RWPE2 (cell line): ENCODE measurements at regions not wholly inside any gene's neighbourhood (a gene's known extent, or its start where the extent isn't known, plus 50 kb on each side); places are given as distances from the start of the nearest gene placed in this dataset.

Source experiments
- ATAC-seq: fragments of 200-7000 bp; cut with Tn5 transposase; 3 replicates; pipeline ENCODE4 v1.9.1; 2021; ENCODE audit warnings: low read depth
- DNase-seq: peaks from one replicate; pipeline ENCODE4 v3.0.0-alpha.2; 2020; ENCODE audit warnings: low spot score
- H3K27ac ChIP-seq: fragments of 450-650 bp; 2 replicates; pipeline ENCODE4 v1.5.1; 2017; ENCODE audit warnings: mild to moderate bottlenecking; ENCODE audit not compliant: poor library complexity, severe bottlenecking
- H3K27me3 ChIP-seq: fragments of 250-450 bp; sonication (Bioruptor Pico); 2 replicates; pipeline ENCODE4 v1.5.1; 2021; ENCODE audit warnings: mild to moderate bottlenecking, moderate library complexity; ENCODE audit not compliant: insufficient read depth, poor library complexity, severe bottlenecking
- H3K36me3 ChIP-seq: fragments of 250-450 bp; sonication (Bioruptor Pico); 2 replicates; pipeline ENCODE4 v1.5.1; 2020; ENCODE audit warnings: low read depth, mild to moderate bottlenecking, moderate library complexity
- H3K4me1 ChIP-seq: fragments of 250-450 bp; sonication (Bioruptor Pico); 2 replicates; pipeline ENCODE4 v1.5.1; 2021; ENCODE audit warnings: mild to moderate bottlenecking, moderate library complexity; ENCODE audit not compliant: insufficient read depth, poor library complexity, severe bottlenecking
- H3K4me3 ChIP-seq: fragments of 250-450 bp; sonication (Bioruptor Pico); 2 replicates; pipeline ENCODE4 v1.5.1; 2021; ENCODE audit warnings: mild to moderate bottlenecking, moderate library complexity; ENCODE audit not compliant: severe bottlenecking
- H3K9me3 ChIP-seq: fragments of 250-450 bp; sonication (Bioruptor Pico); 2 replicates; pipeline ENCODE4 v1.5.1; 2021; ENCODE audit warnings: mild to moderate bottlenecking, moderate library complexity; ENCODE audit not compliant: severe bottlenecking
- CTCF ChIP-seq: fragments of 450-650 bp; IDR thresholded peaks from one replicate; pipeline ENCODE4 v1.5.1; 2017; ENCODE audit warnings: mild to moderate bottlenecking, moderate library complexity; ENCODE audit not compliant: poor library complexity, severe bottlenecking

- no peak for ATAC-seq
- H3K36me3 ChIP-seq: no peaks in the 10 kb centered on the region
- no peak overlapping the region for H3K27ac ChIP-seq
- no peak for TF ChIP-seq CTCF
- no peak overlapping the region for H3K4me3 ChIP-seq
- DNase-seq: no peak
- H3K9me3 ChIP-seq: no peaks in the 10 kb centered on the region
- no peaks in the 10 kb centered on the region for H3K27me3 ChIP-seq
- H3K4me1 ChIP-seq: no peaks in the 10 kb centered on the region
Measured at GRCh38 chr7:12967322-12967721, 279.9 kb downstream of the ARL4A start.

DNA sequence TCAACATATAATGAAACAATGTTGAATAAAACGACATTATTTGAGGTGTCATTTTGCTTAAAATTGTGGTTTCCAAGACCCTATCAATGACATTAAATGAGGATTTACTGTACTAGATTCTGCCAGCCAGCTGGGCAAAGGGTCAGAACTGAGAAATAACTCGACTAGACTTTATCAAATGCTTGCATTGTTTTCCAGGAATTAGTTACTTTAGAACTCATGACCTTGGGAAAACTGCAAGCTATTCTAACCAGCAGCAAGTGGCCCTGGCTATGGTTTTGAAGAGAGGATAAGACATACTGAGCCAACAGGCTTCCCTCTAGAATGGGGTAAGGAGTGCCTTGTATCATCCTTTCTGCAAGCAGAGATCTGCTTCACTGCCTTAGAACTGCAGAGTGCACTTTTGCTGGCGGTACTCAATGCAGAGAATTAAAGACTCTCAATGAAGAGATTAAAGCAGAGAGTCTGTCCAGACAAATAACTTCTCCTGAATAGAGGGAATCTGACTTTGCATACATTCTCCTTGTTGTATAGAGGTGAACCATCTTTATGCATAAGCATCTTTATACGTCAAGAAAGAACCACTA is 281.5 kb downstream of the ARL4A start:
- TF ChIP-seq CTCF: no peak
- ATAC-seq: no peak
- DNase-seq: no peak
- no peaks in the 10 kb centered on the region for H3K4me1 ChIP-seq
- H3K4me3 ChIP-seq: no peak overlapping the region
- H3K27ac ChIP-seq: no peak overlapping the region
- no peaks in the 10 kb centered on the region for H3K27me3 ChIP-seq
- no peaks in the 10 kb centered on the region for H3K36me3 ChIP-seq
- H3K9me3 ChIP-seq: no peaks in the 10 kb centered on the region

- DNase-seq (no peak), ATAC-seq (no peak)
- H3K27me3 ChIP-seq: no peaks in the 10 kb centered on the region
- H3K36me3 ChIP-seq: no peaks in the 10 kb centered on the region
- H3K9me3 ChIP-seq: no peaks in the 10 kb centered on the region
- H3K4me3 ChIP-seq: no peak overlapping the region
- H3K27ac ChIP-seq: no peak overlapping the region
- no peaks in the 10 kb centered on the region for H3K4me1 ChIP-seq
- no peak for TF ChIP-seq CTCF
Measured at GRCh38 chr7:12970626-12971025, 283.2 kb downstream of the ARL4A start.

- Histone ChIP-seq H3K9me3 (no peaks in the 10 kb centered on the region), H3K4me1 (no peaks in the 10 kb centered on the region), H3K27ac (no peak overlapping the region), H3K27me3 (no peaks in the 10 kb centered on the region), H3K4me3 (no peak overlapping the region), H3K36me3 (no peaks in the 10 kb centered on the region)
- TF ChIP-seq CTCF: no peak
- no peak for ATAC-seq
- no peak for DNase-seq
Measured at GRCh38 chr7:12974451-12975166, 287.2 kb downstream of the ARL4A start.

- Histone ChIP-seq H3K27ac (no peak overlapping the region), H3K9me3 (no peaks in the 10 kb centered on the region), H3K4me3 (no peak overlapping the region), H3K36me3 (no peaks in the 10 kb centered on the region), H3K4me1 (no peaks in the 10 kb centered on the region), H3K27me3 (no peaks in the 10 kb centered on the region)
- ATAC-seq (no peak), DNase-seq (no peak)
- TF ChIP-seq CTCF: no peak
Measured at GRCh38 chr7:12975412-12975811, 288.0 kb downstream of the ARL4A start.
